M059J (cell line): ENCODE measurements at regions not wholly inside any gene's neighbourhood (a gene's known extent, or its start where the extent isn't known, plus 50 kb on each side); places are given as distances from the start of the nearest gene placed in this dataset.

Source experiments
- DNase-seq: peaks from one replicate; pipeline ENCODE4 v3.0.0-alpha.2; 2012; ENCODE audit warnings: low read depth

GRCh38 chr20:21653628-21654027, 51.8 kb upstream of the PAX1 start:
- no peak for DNase-seq

DNA sequence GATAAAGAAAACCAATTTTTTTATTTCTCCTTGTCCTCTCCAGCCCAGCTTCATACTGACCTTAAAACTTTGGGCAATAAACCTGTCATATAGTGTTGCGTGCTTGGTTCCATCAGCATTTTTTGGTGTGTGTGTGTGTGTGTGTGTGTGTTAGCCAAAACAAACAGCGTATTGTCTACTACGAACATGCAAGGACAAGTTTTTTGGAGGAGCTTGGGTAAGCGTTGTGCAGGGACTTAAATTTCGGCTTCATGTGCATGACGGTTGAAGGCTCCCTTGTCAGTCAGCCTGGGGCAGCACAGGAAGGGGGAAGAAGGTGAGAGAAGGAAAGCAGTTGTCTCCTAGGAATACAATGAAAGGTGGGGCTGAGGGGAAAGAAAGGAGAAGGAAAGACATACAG, 62.0 kb upstream of the PAX1 start:
- DNase-seq = no peak

DNA sequence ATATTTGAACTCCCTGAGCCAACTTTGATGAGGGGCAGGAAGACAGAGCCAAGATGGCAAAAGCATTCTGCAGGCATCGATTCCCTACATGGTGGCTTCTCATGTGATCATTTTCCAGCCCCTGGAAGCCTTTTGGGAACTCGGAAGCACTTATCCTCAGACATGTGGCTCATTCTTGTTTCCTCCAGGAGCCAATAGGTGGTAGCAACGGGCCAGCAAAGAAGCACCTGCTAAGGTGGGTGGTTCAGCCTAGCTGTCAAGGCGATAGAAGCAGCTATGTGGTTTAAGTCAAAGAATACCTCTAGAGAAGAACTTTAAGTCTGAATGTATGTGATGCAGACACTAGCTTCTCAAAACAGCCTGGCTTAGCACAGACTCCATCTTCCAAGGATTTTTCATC, 64.9 kb upstream of the PAX1 start:
- peak; percentile 25 for DNase-seq

- DNase-seq = no peak
Measured at GRCh38 chr20:21633829-21634228, 71.6 kb upstream of the PAX1 start.

GRCh38 chr20:21632735-21633053, 72.8 kb upstream of the PAX1 start:
- no peak for DNase-seq

GRCh38 chr20:21632031-21632734, 73.3 kb upstream of the PAX1 start:
- DNase-seq = no peak

DNA sequence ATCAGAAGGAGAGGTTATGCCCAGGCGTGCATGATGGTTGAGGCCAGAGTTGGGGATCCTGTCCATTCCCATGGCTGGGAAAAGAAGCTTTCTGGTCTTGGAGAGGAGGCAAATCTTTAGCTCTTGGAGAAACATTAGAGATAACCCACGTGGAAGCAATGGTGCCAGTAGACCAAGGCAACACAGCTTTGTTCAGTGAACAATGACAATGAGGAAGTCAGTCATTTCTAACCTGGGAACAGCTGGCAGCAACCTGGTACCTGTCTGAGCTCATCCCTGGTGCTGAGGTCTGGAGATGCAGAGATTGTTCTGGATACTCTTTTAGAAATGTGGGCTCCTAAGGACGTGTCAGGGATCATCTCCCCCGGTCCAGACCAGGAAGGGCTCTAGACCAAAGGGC, 76.7 kb upstream of the PAX1 start:
- no peak for DNase-seq

GRCh38 chr20:21623781-21624094, 81.7 kb upstream of the PAX1 start:
- no peak for DNase-seq

- no peak for DNase-seq
Measured at GRCh38 chr20:21623074-21623780, 82.2 kb upstream of the PAX1 start.

DNA sequence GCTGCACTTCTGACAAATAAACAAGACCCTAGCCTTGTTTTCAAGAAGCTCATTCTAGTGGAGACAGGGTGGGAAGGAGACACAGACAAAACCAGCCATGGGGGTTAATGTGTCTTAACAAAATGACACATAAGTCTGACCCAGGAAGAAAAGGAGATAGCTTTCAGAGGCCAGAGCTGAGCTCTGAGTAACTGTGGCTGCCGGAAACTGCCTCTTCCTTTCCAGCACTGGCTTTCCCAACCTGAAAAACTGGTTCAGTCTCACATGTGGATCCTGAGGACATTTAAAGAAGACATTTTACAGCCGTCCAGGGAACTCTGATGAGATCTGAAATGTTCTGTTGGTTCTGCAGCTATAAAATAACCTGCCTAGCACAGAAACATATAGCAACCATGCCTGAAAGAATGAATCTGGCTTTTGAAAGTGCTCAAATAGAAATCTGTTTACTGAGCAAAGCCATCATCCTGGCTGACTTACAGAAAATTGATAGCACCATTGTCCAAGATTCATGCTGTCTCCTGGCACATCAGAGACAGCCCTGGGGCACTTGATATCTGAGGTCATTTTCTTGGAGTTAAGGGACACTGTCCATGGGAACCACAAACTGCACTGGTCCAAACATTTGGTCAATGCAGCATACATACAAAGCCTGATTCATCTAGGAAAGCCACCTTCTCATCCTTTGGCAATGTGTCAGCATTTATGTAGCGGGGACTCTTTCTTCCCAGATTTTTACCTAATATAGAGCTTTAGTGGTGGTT, 83.2 kb upstream of the PAX1 start:
- DNase-seq = peak; percentile 38

DNA sequence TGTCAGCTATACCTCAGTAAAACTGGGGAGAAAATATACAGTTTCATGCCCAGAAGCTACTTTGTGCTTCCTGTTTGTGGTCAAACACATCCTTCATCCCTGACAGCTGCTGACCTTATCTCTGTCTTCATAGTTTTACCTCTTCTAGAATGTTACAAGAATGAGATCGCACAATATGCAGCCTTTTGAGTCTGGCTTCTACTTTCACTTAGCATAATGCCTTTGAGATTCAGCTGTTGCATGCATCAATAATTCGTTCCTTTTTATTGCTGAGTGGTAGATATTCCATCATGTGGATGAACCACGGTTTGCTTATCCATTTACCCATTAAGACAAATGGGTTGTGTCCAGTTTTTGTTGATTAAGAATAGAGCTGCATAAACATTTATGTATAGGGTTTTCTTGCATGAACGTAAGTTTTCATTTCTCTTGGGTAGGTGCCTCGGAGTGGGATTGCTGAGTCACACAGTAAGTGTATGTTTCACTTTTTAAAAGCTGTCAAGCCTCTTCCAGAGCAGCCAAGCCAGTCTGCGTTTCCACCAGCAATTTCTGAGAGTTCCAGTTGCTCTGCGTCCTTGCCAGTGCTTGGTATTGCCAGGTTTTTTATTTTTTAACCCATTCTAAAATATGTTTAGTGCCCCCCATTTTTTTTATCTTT, 86.6 kb upstream of the PAX1 start:
- DNase-seq = peak; percentile 14

DNA sequence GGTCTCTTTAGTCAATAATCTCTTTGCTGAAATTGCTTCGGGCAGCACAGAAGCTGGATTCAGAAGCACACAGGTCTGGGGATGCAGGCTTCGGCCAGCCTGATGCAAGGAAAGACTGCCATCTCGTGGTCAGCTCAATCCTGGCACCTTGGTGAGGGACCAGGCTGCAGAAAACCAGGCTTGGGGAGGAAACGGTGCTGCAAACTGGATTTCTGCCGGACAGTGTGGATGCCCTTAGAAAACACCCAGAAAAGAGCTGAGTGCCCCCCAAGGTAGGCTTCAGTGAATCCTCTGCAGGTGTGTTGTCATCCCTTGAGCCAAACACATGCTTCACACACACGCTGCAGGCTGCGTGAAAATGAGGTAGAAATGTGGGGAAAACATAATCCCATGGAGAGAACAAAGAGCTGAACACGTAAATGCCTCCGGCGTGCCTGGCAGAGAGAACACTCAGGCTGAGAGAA, 89.8 kb upstream of the PAX1 start:
- DNase-seq = peak; percentile 68

DNA sequence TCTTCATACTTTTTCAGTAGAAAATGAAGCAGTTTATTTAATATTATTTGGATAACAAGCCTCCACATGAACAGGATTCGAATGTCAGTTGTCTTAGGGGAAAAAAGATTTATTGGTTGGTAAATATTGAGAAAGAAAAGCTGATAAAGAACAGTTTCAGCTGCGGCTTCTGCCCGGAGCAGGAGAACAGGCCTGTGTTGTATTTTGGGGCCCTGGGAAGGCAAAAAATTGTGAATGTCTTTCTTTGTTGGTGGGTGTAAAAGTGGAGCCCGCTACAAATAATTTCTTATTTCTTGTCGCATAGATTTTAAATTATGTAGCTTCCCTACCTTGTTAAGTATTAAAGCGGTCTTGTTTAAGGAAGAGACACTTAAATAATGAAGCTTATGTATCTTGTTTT, 90.5 kb upstream of the PAX1 start:
- no peak for DNase-seq

GRCh38 chr20:21613512-21613911, 92.0 kb upstream of the PAX1 start:
- DNase-seq = peak; percentile 78

DNA sequence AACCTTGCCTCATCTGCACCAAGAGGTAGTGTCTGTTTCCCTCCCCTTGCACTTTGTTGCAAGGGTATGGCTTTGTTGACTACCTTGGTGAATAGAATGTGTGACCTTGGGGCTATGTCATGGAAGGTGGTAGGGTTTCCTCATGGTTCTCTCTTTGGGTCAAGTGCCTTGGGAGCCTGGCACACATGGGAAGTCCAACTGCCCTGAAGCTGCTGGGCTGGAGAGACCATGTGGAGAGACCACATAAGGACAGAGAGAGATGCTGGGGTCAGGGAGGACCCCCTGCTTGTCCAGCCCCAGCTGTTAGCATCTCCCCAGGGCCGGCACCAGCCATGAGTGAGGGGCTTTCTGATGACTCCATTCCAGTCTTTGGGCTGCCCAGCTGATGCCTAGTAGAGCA, 95.5 kb upstream of the PAX1 start:
- no peak for DNase-seq

GRCh38 chr20:21609221-21609620, 95.4 kb upstream of the NKX2-2 start:
- peak; percentile 94 for DNase-seq

DNA sequence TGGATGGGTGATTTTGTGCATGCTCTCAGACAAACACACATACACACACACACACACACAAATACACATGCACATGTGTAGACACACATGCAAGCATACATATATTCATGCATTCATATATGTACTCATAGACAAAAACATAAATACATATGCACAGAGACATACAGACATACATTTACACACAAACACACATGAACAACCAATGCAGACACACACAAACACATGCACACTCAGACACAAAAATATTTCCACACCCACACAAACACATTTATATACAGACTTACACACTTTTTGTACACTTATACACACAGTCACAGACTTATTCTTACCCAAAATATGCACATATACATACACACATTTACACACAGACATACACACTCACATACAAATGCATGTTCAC, 94.9 kb upstream of the NKX2-2 start:
- DNase-seq = no peak

- peak; percentile 66 for DNase-seq
Measured at GRCh38 chr20:21607971-21608725, 94.3 kb upstream of the NKX2-2 start.

DNA sequence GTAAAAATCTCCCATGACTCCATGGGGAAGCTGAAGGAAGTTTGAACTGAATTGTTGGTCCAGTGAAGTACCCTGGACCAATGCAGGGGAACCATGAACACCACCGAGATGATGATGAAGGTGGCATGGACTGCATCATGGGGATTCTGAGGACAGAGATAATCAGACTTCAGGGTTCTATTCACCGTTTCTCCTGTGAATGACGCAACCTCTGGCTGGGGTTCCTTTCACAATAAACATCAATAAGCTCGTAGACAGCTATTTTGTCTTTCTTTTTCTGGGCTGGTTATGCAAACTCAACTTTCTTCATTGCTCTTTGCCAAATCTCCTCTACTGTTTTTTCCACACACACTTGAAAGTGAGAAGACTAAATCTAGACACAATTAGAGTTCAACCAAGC, 87.9 kb upstream of the NKX2-2 start:
- DNase-seq = no peak

GRCh38 chr20:21586682-21587081, 72.8 kb upstream of the NKX2-2 start:
- no peak for DNase-seq

GRCh38 chr20:21583486-21584168, 69.8 kb upstream of the NKX2-2 start:
- no peak for DNase-seq
